DMS79 treated with DMSO at 0.1 percent for 48 hours (cell line): ENCODE measurements at regions not wholly inside any gene's neighbourhood (a gene's known extent, or its start where the extent isn't known, plus 50 kb on each side); places are given as distances from the start of the nearest gene placed in this dataset.

Experiments used
- DNase-seq: peaks from one replicate; lab custom pipeline; 2025; lab: John Stamatoyannopoulos, UW

DNA sequence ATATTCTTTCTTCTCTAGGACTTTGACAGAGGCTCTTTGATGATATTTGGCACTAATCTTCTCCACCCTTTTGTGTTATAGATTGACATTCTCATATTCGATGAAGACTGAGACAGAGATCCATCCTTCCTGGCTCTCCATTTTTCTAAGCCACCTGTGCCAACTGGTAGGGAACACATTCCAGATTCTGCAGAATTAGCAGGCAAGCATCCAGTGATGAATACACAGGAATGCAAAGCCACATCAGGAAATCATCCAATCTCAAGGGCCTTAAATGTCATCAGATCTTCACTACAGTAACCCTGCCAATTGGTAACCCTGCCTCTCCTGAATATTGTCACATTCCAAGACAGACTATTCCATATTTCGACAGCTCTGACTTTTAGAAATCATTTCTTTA is 718.4 kb upstream of the API5 start:
- no peak for DNase-seq

- DNase-seq = no peak
Observed at GRCh38 chr11:42595876-42596275, 715.9 kb upstream of the API5 start.

GRCh38 chr11:42596576-42597145 is 715.1 kb upstream of the API5 start:
- no peak for DNase-seq

DNA sequence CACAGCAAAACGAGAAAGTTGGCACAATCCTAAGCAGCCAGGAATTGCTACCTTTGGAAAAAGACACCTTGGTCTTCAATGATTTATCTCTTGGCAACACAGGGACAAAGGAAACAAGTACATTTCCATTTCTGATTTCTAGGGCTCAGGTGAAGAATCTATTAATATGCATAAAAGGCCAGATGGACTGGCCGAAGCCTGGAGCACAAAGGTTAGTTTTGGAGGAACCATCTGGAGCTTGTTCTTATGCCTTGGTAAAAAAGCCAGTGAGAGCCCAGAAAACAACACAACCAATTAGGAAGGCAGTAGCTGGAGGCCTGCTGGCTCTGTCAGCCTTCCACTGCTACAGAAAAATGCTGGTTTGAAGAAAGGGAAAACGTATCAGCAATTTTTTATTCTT is 713.5 kb upstream of the API5 start:
- no peak for DNase-seq

DNA sequence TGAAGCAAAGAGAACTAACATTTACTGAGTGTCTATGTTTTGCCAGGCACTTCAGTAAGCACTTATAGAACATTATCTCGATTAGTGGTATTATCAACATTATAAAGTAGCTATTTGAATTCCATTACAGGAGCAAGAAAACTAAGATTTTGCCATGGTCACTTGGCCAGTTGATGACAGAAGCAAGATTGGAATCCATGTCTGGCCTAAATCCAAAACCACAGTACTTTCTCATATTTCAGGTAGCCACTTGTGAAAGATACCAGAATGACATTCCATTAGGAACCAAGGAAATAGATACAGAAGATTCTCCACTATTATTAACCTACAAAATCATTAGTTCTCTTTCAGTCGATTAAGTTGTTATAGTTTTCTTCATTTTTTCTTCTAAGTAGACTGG is 691.0 kb upstream of the API5 start:
- DNase-seq = no peak

GRCh38 chr11:42625757-42626665 is 685.8 kb upstream of the API5 start:
- no peak for DNase-seq

DNA sequence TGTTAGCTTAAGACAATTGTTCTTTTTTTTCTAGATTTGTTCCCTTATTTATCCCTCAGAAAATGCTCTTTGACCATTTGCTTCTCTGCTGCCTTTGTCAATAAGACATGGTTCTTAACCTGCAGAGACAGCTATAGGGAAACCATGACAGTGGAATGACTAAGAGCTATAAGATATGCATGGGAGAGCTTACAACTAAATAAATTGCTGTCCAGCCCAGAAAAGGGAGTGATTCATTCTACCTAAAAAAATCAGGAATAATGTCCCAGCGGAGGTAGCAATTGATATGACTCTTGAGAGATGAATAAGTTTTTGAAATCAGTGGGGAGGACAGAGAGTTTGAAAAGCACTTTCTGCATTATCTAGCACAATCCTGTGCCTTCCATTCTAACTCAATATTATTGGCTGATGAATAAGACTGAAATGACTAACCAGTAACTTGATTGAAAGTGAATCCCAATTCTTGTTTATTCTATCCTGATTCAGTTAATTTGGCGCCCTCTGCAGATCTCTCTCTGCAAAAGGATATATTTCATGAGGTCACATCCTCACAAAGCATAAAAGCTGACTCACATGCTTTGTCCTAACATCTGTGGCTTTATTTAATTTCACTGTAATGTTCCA is 680.5 kb upstream of the API5 start:
- no peak for DNase-seq

DNA sequence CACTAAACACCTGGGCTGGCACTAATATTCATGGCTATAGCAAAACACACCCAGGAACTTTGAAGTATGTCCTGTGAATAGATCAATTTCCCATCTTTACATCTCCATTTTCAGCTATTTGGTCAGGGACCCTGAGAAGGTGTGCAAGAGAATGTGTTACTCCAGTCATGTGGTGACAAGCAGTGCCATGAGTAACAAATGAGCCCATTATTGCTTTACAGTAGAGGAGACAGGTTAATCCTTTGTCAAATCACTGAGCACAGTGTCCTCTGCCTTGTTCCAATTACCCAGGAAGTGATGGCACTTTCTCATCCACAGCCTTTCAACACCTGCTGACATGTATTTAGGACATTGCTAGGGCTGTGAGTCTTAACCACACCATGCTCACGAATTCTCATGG is 664.8 kb upstream of the API5 start:
- DNase-seq = no peak

DNA sequence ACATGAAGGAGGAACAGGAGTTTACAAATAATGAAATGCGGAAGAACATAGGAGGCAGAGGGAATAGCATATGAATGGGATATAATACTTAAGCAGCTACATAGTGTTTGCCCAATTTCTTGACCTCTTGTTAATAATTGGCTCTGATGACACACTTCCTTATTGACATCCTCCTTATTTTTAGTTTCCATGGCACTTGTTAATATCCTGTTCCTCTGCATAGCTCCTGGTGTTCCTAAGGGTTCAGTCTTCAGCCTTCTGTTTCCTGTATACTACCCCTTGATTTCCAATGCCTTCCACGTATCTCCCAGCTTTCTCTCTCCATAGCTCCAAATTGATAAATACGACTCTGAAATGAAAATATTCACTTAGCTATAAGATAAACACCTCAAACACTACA is 663.8 kb upstream of the API5 start:
- no peak for DNase-seq

- no peak for DNase-seq
Observed at GRCh38 chr11:42651621-42652020, 660.2 kb upstream of the API5 start.

DNA sequence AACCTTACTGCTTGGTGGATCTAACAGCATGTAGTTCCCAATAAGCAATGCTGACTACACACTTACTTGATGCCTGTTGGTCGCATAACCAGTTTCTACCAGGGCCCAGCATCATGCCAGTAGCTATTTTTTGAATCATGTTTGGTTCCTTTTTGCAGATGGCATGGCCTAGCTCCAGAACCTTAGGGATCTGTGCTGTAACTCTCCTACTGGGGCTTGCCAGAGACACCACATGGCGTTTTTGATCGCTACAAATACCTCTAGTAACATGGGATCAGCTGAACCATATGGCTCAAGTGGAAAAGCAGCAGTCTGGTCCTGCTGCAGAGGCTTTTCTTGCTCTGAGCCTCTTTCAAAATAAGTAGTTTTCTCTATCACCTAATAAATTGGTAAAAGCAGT is 654.6 kb upstream of the API5 start:
- no peak for DNase-seq

DNA sequence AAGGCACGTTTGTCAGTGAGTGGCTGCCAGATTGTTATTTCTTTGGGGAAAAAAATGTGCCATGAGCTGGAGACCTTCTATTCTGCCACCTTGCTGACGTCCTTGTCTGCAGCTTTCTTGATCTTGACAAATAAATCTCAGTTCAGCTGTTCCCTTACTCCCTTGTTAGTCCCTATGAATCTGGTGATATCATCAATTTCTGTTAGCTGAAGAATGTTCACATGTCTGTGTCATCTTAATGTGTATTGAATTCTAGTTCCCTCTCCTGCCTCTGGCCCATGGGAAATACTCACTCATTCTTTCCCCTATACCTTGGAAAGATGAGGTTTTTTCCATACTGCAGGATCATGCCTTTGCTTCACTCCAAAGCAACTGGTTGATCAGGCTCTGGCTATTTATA is 649.9 kb upstream of the API5 start:
- no peak for DNase-seq

DNA sequence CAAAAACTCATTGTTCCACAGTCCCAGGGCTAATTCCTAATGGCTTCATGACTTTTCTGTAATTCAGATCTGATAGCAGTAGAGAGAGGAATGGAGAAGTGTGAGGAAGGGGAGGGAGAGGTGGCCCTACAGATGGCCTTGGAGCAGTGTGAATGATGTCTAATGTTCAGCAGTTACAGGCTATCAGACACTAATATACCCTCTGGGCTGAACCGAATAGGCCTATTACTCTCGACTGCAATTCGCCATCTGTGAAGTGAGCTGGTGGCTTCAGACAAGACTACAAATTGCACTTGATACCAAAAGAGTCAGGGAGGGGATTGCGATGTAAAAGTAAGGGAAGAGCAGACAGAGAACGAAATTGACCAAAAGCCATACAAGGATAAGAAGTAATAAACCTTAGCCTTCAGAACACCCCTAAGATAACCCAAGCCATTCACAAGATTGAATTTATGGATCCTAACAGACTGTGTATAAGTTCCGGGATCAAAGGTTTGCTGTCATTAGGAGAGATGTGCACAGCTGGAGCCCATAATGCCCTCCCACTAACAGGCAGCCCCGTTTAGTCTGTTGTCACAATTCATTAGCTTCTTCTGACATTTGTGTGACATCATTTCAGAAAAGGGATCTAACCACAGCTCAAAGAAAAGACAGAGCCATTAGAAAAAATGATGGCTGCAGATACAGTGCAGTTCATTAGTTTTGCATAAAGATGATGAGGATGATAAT is 642.4 kb upstream of the API5 start:
- no peak for DNase-seq

DNA sequence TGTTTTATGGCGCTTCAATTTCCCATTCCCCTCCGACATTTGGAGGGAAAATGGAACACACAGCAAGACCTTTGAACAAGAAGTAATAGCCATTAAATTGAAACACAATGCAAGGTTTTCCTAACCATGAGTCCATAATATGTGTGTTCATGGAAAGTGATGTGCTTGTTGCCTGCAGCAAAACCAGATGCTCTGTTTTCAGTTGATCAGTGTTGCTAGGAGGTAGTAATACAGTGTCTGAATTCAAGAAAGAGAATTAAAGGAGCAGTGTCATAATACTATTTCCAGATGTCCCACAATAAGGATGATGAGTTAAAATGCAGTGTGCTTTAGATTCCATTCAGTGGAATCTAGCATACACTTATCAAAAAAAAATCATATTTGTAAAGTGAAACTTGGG is 637.4 kb upstream of the API5 start:
- no peak for DNase-seq

GRCh38 chr11:42707541-42707940 is 604.3 kb upstream of the API5 start:
- no peak for DNase-seq

GRCh38 chr11:42709216-42709615 is 602.6 kb upstream of the API5 start:
- DNase-seq = no peak

- DNase-seq = no peak
Observed at GRCh38 chr11:42713279-42713678, 598.5 kb upstream of the API5 start.

GRCh38 chr11:42713753-42714152 is 598.0 kb upstream of the API5 start:
- DNase-seq = no peak

GRCh38 chr11:42720716-42721563 is 590.9 kb upstream of the API5 start:
- no peak for DNase-seq

DNA sequence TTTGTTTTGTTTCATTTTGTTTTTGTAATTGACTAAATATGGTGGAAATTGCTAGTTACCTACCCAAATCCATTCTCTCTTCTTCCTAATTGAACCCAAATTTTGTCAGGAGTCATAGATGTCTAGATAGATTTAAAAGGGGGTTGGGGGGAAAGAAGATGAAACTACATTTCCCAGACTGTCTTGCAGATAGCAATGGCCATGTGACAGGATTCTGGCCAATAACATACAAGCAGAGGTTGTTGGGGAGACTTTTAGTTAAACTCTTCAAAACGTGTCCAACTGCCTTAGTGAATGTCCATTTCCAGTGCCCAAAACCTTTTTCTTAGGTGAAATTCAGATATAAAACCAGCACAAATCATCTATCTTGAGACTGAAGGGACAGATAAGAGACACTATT is 583.9 kb upstream of the API5 start:
- DNase-seq = no peak

DNA sequence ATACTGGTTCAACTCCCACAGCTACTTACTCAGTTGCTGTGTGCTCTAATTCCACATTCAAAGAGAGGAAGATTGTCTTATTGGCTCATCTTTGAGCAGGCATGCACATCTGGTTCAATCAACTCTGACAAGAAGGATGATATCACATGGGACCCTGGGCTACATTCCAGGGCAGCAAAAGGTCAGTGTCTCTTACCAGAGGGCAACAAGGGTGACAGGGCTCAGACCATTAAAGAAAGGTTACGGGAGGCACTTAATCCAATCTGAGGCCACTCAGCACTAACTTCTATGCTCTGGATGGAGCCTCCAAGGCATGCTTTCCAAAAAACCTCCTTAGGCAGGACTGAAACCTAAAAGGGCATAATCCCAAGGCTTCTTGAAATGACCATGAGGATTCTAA is 549.4 kb upstream of the API5 start:
- DNase-seq = no peak

DNA sequence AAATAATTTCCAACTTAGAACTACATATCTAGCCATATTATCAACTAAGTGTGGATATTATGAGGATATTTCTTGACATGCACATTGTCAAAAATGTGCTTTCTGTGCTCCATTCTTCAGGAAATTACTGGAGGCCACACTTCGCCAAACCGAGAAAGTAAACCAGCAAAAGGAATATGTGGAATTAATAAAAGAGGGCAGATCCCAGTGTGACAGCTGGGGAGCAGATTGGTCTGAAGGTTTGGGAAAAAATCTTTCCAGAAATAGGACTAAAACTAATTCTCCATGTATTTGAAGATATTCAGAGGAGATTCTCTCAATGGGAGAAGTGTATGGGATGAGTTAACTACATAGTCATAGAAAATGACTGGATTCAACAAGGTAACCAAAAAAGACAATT is 546.9 kb upstream of the API5 start:
- no peak for DNase-seq
